DMS53 treated with DMSO at 0.1 percent for 48 hours (cell line): ENCODE measurements at regions not wholly inside any gene's neighbourhood (a gene's known extent, or its start where the extent isn't known, plus 50 kb on each side); places are given as distances from the start of the nearest gene placed in this dataset.
"Not testable (repeated sequence)": the region's sequence is repeated elsewhere in the genome, so short reads cannot be mapped to it uniquely, and the experiment has no call there.

Experiments
- DNase-seq: peaks from one replicate; lab custom pipeline; 2025; ENCODE audit not compliant: unreplicated experiment; lab: John Stamatoyannopoulos, UW

- peak; percentile 29 for DNase-seq
These were observed 298.5 kb downstream of the PAX3 start for GRCh38 chr2:222000326-222000725.

- no peak for DNase-seq
These were observed 299.1 kb downstream of the PAX3 start for GRCh38 chr2:221999717-222000116.

- DNase-seq: no peak
These were observed 299.6 kb downstream of the PAX3 start for GRCh38 chr2:221999166-221999565.

GRCh38 chr2:221997683-221998082 is 301.1 kb downstream of the PAX3 start:
- no peak for DNase-seq

- DNase-seq: no peak
These were observed 301.7 kb downstream of the PAX3 start for GRCh38 chr2:221997100-221997499.

GRCh38 chr2:221994926-221995325 is 303.9 kb downstream of the PAX3 start:
- no peak for DNase-seq

GRCh38 chr2:221984376-221984775 is 314.4 kb downstream of the PAX3 start:
- not testable (repeated sequence) for DNase-seq

GRCh38 chr2:221981912-221982470 is 316.8 kb downstream of the PAX3 start:
- no peak for DNase-seq

GRCh38 chr2:221975151-221975550 is 323.6 kb downstream of the PAX3 start:
- no peak for DNase-seq

- DNase-seq: no peak
These were observed 324.9 kb downstream of the PAX3 start for GRCh38 chr2:221973902-221974301.

- no peak for DNase-seq
These were observed 325.3 kb downstream of the PAX3 start for GRCh38 chr2:221973502-221973901.

GRCh38 chr2:221972813-221973478 is 325.9 kb downstream of the PAX3 start:
- DNase-seq: no peak

GRCh38 chr2:221970389-221970788 is 328.4 kb downstream of the PAX3 start:
- DNase-seq: no peak

- DNase-seq: no peak
These were observed 329.0 kb downstream of the PAX3 start for GRCh38 chr2:221969830-221970144.

GRCh38 chr2:221969087-221969829 is 329.5 kb downstream of the PAX3 start:
- DNase-seq: peak; percentile 24

- DNase-seq: no peak
These were observed 336.6 kb downstream of the PAX3 start for GRCh38 chr2:221962186-221962585.

GRCh38 chr2:221961561-221961960 is 337.2 kb downstream of the PAX3 start:
- DNase-seq: peak; percentile 42

- DNase-seq: no peak
These were observed 340.6 kb downstream of the PAX3 start for GRCh38 chr2:221958224-221958623.

- no peak for DNase-seq
These were observed 350.7 kb downstream of the PAX3 start for GRCh38 chr2:221948076-221948475.

- DNase-seq: not testable (repeated sequence)
These were observed 354.3 kb downstream of the PAX3 start for GRCh38 chr2:221944452-221944851.

GRCh38 chr2:221943076-221943810 is 355.6 kb downstream of the PAX3 start:
- no peak for DNase-seq
